GM12872 (cell line): ENCODE measurements at regions not wholly inside any gene's neighbourhood (a gene's known extent, or its start where the extent isn't known, plus 50 kb on each side); places are given as distances from the start of the nearest gene placed in this dataset.
A peak's percentile ranks its signal among the peaks of the same experiment; 100 is the strongest.

Experiments
- CTCF ChIP-seq: IDR thresholded peaks from 3 replicates; pipeline ENCODE4 v1.5.1; 2011; ENCODE audit warnings: low read depth, mild to moderate bottlenecking, low read length, moderate library complexity; ENCODE audit not compliant: insufficient read depth

DNA sequence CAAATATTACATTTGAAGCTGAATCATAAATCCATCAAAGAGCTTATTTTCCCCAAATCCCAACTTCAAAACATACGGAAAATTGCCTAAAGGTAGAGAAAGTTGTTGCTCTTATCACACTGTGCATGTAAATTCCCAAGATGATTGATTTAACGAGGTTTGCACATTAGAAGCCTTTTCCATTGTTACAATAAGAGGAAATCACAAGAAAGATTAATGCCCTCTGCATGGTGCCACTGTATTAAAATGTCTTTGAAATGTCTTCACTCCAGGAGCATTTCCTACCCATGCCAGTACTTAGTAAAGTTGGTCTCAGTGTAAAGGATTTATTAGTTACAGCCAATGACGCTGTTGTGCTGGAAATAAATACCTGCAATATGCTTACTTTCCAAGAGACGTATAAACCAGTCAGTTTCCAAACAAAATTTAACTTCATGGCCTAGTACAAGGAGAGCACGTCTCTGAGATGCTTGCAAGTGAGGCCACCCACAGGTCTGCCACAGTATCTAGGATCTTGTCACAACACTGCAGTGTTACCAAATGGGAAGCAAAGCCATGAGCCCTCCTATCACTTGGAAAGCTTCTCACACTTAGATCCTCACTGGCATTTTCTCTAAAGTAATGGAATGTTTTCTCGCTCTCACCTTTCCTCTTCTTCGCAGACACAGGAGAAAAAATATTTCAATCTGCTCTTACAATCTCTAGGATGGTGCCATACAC is 112.4 kb downstream of the CETN3 start:
- TF ChIP-seq CTCF, result no peak

DNA sequence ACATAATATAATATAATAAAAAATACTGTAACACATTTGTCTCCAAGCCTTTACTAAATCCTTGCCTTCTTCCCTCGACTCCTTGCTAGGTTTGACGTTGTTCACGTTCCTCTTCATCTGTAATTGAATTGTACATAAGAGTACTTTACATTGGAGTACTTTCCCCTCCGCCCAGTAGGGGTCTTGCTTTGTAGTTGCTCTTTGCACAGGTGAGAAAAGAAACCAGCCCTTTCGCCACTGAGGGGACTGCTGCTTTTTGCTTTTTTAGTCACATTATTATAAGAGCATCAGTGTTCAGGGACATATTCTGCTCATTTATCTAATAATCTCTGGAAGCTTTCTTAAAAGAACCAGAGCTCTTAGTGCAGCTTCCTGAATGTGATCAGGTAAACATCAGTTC is 115.0 kb downstream of the CETN3 start:
- peak; percentile 21; the same call in 1 of the 3 replicates for TF ChIP-seq CTCF

DNA sequence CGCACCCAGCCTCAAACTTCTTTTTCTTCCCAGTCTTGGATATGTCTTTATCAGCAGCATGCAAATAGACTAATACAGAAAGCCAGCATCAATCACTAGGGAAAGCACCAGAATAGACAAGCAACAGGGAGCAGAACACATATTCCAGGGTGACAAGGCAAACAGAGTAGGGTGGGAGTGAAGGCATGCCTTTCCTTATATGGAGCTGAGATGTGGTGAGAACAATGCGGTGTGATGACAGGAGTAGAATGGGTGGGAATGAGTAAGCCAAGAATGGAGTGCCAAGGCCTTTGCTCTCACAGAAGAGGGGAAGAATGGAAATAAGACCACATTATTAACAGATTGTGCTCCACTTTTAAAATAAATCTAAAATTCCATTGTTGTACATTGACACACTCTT is 115.6 kb downstream of the CETN3 start:
- no peak for TF ChIP-seq CTCF

GRCh38 chr5:90290648-90291047 is 118.9 kb downstream of the CETN3 start:
- TF ChIP-seq CTCF, result no peak

DNA sequence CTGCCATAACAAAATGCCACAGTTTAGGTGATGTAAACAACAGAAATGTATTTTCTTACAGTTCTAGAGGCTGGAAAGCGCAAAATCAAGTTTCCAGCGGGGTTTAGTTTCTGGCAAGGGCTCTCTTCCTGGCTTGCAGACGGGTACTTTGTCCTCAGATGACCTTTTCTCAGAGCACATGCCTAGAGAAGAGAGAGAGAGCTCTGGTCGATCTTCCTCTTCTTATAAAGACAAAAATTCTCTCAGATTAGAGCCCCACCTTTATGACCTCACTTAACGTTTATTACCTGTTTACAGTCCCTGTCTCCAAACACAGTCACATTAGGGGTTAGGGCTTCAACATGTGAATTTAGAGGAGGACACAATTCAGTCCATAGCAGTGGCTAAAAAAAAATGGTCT is 119.7 kb downstream of the CETN3 start:
- no peak for TF ChIP-seq CTCF

- no peak for TF ChIP-seq CTCF
Observed at GRCh38 chr5:90287036-90287435, 122.5 kb downstream of the CETN3 start.

- TF ChIP-seq CTCF, result no peak
Observed at GRCh38 chr5:90285581-90285980, 124.0 kb downstream of the CETN3 start.
